ENCODE measurements at regions not wholly inside any gene's neighbourhood (a gene's known extent, or its start where the extent isn't known, plus 50 kb on each side); places are given as distances from the start of the nearest gene placed in this dataset.

- TF ChIP-seq CHD7 (IDR thresholded peaks at IDR 0.05; ENCODE audit: insufficient replicate concordance, low read length) (no peak), BACH1 (IDR thresholded peaks at IDR 0.05; ENCODE audit: low read length) (no peak), EGR1 (IDR thresholded peaks at IDR 0.05; ENCODE audit: borderline replicate concordance, low read depth, low read length) (no peak), RNF2 (IDR thresholded peaks at IDR 0.05; ENCODE audit: borderline replicate concordance, low read depth, low read length, missing control alignments, poor library complexity, severe bottlenecking) (no peak), SP2 (IDR thresholded peaks at IDR 0.05; ENCODE audit: low read length) (no peak), RBBP5 (IDR thresholded peaks at IDR 0.05; ENCODE audit: borderline replicate concordance, low read depth, low read length) (no peak), GTF2F1 (IDR thresholded peaks at IDR 0.05; ENCODE audit: borderline replicate concordance, low read depth, low read length) (no peak)
Observed at GRCh38 chr5:66450237-66450636, 146.0 kb upstream of the MAST4 start (continued).
